T-cell (primary cell): ENCODE measurements at regions not wholly inside any gene's neighbourhood (a gene's known extent, or its start where the extent isn't known, plus 50 kb on each side); places are given as distances from the start of the nearest gene placed in this dataset.
"Not testable (repeated sequence)": the region's sequence is repeated elsewhere in the genome, so short reads cannot be mapped to it uniquely, and the experiment has no call there.

Source experiments
- ATAC-seq, 4 experiments: fragments of 200-7000 bp in 3 of 4; fragments of 150-1000 bp in 1 of 4; cut with Tn5 transposase; replicated peaks in 1 of 4; 1 replicate in 3 of 4; 2 replicates in 1 of 4; pipeline ENCODE4 v1.10.0; 2021; ENCODE audit warnings: moderate library complexity in 3 of 4, mild to moderate bottlenecking in 2 of 4, moderate number of reproducible peaks in 1 of 4
- CTCF ChIA-PET, 2 donors: fragments of 300-600 bp; sonication (Branson Sonifier 250); formaldehyde crosslinking; loops; one replicate each; lab custom pipeline; 2022; ENCODE audit warnings: antibody characterized with exemption in 2 of 2; lab: Charles Lee
- POLR2A ChIA-PET, 2 donors: fragments of 300-600 bp; sonication (Branson Sonifier 250); formaldehyde crosslinking; loops; one replicate each; lab custom pipeline; 2022; ENCODE audit warnings: antibody characterized with exemption in 2 of 2; lab: Charles Lee
- DNase-seq, 35 experiments: peaks; one replicate each; pipeline versions ENCODE4 v3.0.0 to v3.0.0-alpha.2; 2013 to 2023
- H3K27ac ChIP-seq: one replicate; pipeline ENCODE4 v1.5.1; 2013; ENCODE audit warnings: low read length
- H3K27me3 ChIP-seq, 2 experiments: replicated peaks in 1 of 2; 1 replicate in 1 of 2; 2 replicates in 1 of 2; pipeline versions ENCODE4 v1.6.1 to v1.7.0; 2013; ENCODE audit warnings: low read length in 1 of 2, mixed read lengths in 1 of 2; ENCODE audit not compliant: control insufficient read depth in 2 of 2, insufficient read depth in 2 of 2; ENCODE audit errors: extremely low read depth in 1 of 2
- H3K36me3 ChIP-seq, 2 donors: 1 replicate in 1 of 2; 2 replicates in 1 of 2; pipeline versions ENCODE4 v1.6.1 to v1.7.0; 2013; ENCODE audit warnings: low read length in 1 of 2; ENCODE audit not compliant: control insufficient read depth in 2 of 2, insufficient read depth in 1 of 2; ENCODE audit errors: extremely low read depth in 1 of 2
- H3K4me1 ChIP-seq, 2 experiments: 1 replicate in 1 of 2; 2 replicates in 1 of 2; pipeline versions ENCODE4 v1.6.1 to v1.7.0; 2013; ENCODE audit warnings: low read length in 2 of 2, mixed read lengths in 1 of 2; ENCODE audit not compliant: insufficient read depth in 2 of 2, control insufficient read depth in 1 of 2; ENCODE audit errors: extremely low read depth in 1 of 2
- H3K4me3 ChIP-seq, 2 donors: 1 replicate in 1 of 2; 2 replicates in 1 of 2; pipeline versions ENCODE4 v1.5.1 to v1.7.0; 2013; ENCODE audit warnings: mild to moderate bottlenecking in 2 of 2, low read length in 1 of 2, moderate library complexity in 1 of 2; ENCODE audit not compliant: control insufficient read depth in 1 of 2; ENCODE audit errors: extremely low read depth in 1 of 2
- H3K9me3 ChIP-seq: 2 replicates; pipeline ENCODE4 v1.7.0; 2013
- H3K27ac Mint-ChIP-seq, 2 donors: one replicate each; pipeline ENCODE4 v1.8.0; 2020 to 2021; ENCODE audit warnings: mild to moderate bottlenecking in 2 of 2, mixed read lengths in 2 of 2
- H3K27me3 Mint-ChIP-seq, 2 donors: one replicate each; pipeline ENCODE4 v1.8.0; 2021 to 2022; ENCODE audit warnings: mixed read lengths in 2 of 2
- H3K36me3 Mint-ChIP-seq: one replicate; pipeline ENCODE4 v1.8.0; 2021; ENCODE audit warnings: mixed read lengths
- H3K4me1 Mint-ChIP-seq, 3 donors: one replicate each; pipeline ENCODE4 v1.8.0; 2020 to 2022; ENCODE audit warnings: mixed read lengths in 3 of 3, mild to moderate bottlenecking in 1 of 3
- H3K4me3 Mint-ChIP-seq, 3 donors: one replicate each; pipeline ENCODE4 v1.8.0; 2020 to 2022; ENCODE audit warnings: mild to moderate bottlenecking in 3 of 3, mixed read lengths in 3 of 3, moderate library complexity in 3 of 3
- H3K9me3 Mint-ChIP-seq, 3 donors: one replicate each; pipeline ENCODE4 v1.8.0; 2020 to 2022; ENCODE audit warnings: mixed read lengths in 3 of 3
- WGBS: methylation state at CpG from one replicate; pipeline ENCODE4 v1.1.5; 2013; ENCODE audit warnings: missing lambda C conversion rate; ENCODE audit not compliant: insufficient coverage; 5-methylcytosine and 5-hydroxymethylcytosine counted together

DNA sequence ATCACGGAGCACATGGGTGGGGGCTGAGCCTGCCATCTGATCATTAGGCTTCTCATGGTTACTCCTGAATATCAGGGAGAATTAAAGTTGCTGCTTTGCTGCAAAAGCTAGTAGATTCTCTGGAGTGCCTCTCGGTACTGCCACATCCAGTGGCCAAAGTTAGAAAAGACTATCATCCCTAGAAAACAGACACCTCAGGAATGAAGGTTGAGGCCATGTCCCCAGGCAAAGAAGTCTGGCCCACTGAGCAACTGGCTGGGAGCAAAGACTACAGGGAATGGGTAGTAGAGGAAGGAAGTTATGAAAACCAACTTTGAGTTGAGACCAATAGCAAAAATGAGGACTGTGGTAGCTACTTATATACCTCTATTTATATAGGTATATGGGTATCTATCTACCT, 258.7 kb downstream of the EFCAB11 start:
- POLR2A ChIA-PET: interaction anchor here in 1 of 2 donors (0.6 kb wide), 1 partner anchor 222 kb away, joined by 4 read pairs; no protein-coding TSS in a partner anchor
- H3K36me3 ChIP-seq: no peaks in the 10 kb centered on the region
- no peak overlapping the region for H3K4me3 ChIP-seq
- H3K27ac Mint-ChIP-seq: no peak overlapping the region
- no peak overlapping the region for H3K4me3 Mint-ChIP-seq
- peaks cover 2 to 7% of the 10 kb centered on the region in 2 experiments for H3K4me1 ChIP-seq
- WGBS: 100% methylated on average over 1 of the region's 2 CpGs
- peaks cover 0 to 6% (median 0%) of the 10 kb centered on the region in 3 donors for H3K9me3 Mint-ChIP-seq
- CTCF ChIA-PET: no interaction called here
- no peaks in the 10 kb centered on the region for H3K9me3 ChIP-seq
- H3K4me1 Mint-ChIP-seq: peaks cover 15 to 31% (median 16%) of the 10 kb centered on the region in 3 donors
- DNase-seq: no peak
- no peaks in the 10 kb centered on the region for H3K36me3 Mint-ChIP-seq
- H3K27ac ChIP-seq: no peak overlapping the region
- H3K27me3 Mint-ChIP-seq: no peaks in the 10 kb centered on the region
- no peaks in the 10 kb centered on the region for H3K27me3 ChIP-seq
- no peak for ATAC-seq

DNA sequence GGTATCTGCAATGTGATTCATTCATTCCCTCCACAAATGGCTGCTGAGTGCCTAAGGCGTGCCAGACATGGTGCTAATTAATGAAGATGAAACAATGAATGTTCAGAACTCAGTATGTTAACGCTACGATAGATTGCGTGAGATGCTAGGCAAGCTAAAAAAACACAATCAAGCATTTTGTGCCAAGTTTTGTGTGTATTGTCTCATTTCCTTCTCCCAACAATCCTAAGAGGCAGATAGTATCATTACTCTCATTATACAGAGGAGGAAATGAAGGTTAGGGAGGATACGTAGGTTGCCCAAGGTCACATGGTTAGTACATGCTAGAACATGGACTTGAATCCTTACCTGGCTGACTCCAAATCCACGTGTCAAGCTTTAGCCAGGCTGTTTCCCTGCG, 264.4 kb downstream of the EFCAB11 start:
- WGBS: 100% methylated on average over 3 of the region's 7 CpGs
- Histone ChIP-seq H3K27me3 (no peaks in the 10 kb centered on the region), H3K4me3 (no peak overlapping the region), H3K4me1 (no peaks in the 10 kb centered on the region), H3K27ac (no peak overlapping the region), H3K36me3 (no peaks in the 10 kb centered on the region), H3K9me3 (no peaks in the 10 kb centered on the region)
- H3K36me3 Mint-ChIP-seq: peaks cover 3% of the 10 kb centered on the region
- POLR2A ChIA-PET: no interaction called here
- ATAC-seq: no peak
- no peaks in the 10 kb centered on the region for H3K27me3 Mint-ChIP-seq
- H3K27ac Mint-ChIP-seq: no peak overlapping the region
- CTCF ChIA-PET: no interaction called here
- no peak overlapping the region for H3K4me3 Mint-ChIP-seq
- peaks cover 0 to 10% (median 5%) of the 10 kb centered on the region in 3 donors for H3K4me1 Mint-ChIP-seq
- no peak for DNase-seq
- H3K9me3 Mint-ChIP-seq: peaks cover 3 to 7% (median 6%) of the 10 kb centered on the region in 3 donors

DNA sequence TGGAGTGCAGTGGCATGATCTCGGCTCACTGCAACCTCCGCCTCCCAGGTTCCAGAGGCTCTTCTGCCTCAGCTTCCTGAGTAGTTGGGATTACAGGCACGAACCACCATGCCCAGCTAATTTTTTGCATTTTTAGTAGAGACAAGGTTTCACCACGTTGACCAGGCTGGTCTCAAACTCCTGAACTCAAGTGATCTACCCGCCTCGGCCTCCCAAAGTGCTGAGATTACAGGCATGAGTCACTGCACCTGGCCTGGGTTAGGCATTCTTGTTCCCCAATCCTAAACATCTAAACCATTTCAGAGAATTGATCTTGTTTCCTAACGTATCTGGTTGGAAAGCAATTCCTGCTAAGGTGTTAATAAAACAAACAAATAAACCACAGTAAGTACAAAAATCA, 264.8 kb downstream of the EFCAB11 start:
- CTCF ChIA-PET, H3K27ac Mint-ChIP-seq, H3K27me3 Mint-ChIP-seq, H3K9me3 ChIP-seq, H3K27ac ChIP-seq, H3K4me3 ChIP-seq, H3K9me3 Mint-ChIP-seq, H3K36me3 Mint-ChIP-seq, DNase-seq, H3K4me3 Mint-ChIP-seq, H3K4me1 Mint-ChIP-seq, H3K36me3 ChIP-seq, H3K27me3 ChIP-seq, ATAC-seq, H3K4me1 ChIP-seq: not testable (repeated sequence)
- 82% methylated on average over 5 of the region's 7 CpGs for WGBS
- POLR2A ChIA-PET: interaction anchor here in 1 of 2 donors (0.7 kb wide), 1 partner anchor 9 kb away, joined by 8 read pairs; no protein-coding TSS in a partner anchor

DNA sequence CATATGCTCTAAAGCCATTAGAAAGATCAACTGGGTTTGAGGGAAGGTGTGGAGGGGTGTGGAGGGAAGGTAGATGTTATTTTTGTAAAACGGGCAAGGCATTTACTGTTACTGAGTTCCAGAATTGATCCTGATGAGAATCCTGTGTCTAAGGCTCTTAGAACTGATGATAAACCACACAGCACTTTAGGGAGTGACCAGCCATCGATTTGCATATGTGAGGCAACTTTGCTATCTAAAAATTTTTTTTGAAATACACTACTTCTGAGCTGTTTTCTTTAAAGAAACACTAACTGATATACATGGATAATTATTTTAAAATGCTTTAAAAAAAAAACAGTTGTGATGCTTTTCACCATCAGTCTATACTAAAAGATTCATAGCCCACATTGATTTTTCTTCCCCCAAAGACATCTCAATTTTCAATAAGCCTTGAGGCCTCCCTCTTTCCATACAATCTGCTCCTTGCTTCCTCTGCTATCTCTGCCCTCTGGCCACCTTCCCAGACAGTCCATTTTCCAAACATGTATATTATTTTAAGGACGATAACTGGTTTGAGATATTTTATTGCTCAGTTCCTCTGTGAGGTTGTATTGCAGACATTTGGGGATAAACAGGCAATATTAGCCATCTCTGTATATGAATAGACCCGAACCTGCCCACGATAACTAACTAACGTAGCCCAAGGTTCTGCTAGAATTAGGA, 265.9 kb downstream of the EFCAB11 start:
- no peak overlapping the region for H3K27ac Mint-ChIP-seq

DNA sequence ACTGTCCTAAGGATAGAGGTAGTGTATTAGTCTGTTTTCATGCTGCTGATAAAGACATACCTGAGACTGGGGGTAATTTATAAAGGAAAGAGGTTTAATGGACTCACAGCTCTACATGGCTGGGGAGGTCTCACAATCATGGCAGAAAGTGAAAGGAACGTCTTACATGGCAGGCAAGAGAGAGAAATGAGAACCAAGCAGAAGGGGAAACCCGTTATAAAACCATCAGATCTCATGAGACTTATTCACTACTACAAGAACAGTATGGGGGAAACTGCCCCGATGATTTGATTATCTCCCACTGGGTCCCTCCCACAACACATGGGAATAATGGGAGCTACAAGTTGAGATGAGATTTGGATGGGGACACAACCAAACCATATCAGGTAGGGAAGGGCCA, 267.4 kb downstream of the EFCAB11 start:
- H3K4me1 ChIP-seq: peaks cover 8 to 14% of the 10 kb centered on the region in 2 experiments
- not testable (repeated sequence) for ATAC-seq, H3K36me3 Mint-ChIP-seq

More for the DNA sequence above, 265.9 kb downstream of the EFCAB11 start:
- DNase-seq (no peak), ATAC-seq (no peak)
- peaks cover 3 to 7% (median 6%) of the 10 kb centered on the region in 3 donors for H3K9me3 Mint-ChIP-seq
- ChIA-PET CTCF (interaction anchor here in 1 of 2 donors (0.8 kb wide), 1 partner anchor 146 kb away, joined by 3 read pairs; no protein-coding TSS in a partner anchor), POLR2A (no interaction called here)
- peaks cover 2 to 10% (median 8%) of the 10 kb centered on the region in 3 donors for H3K4me1 Mint-ChIP-seq
- Histone ChIP-seq H3K36me3 (no peaks in the 10 kb centered on the region), H3K27ac (no peak overlapping the region), H3K4me3 (no peak overlapping the region), H3K9me3 (peaks cover 3% of the 10 kb centered on the region), H3K4me1 (no peaks in the 10 kb centered on the region), H3K27me3 (no peaks in the 10 kb centered on the region)
- H3K4me3 Mint-ChIP-seq: no peak overlapping the region
- 100% methylated on average over 1 of the region's 6 CpGs for WGBS
- no peaks in the 10 kb centered on the region for H3K27me3 Mint-ChIP-seq
- peaks cover 3% of the 10 kb centered on the region for H3K36me3 Mint-ChIP-seq

DNA sequence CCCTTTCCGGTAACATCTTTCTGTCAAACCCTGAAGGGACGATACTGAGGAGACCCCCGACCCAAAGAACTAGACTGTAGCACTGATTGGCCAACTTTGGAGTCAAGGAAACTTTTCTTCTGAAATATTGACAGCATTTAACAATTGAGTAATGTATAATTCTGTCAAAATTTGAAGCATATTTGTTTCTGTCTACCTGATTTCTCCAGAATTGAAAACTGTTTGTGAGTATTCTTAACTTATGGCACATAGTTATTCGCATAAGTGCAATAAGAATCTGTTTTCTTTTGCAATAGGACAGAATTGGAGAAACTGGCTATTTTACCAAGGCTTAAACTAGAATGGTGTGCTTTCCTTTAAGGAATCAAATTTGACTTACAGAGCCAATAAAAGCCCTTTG, 267.1 kb upstream of the FOXN3 start:
- Histone ChIP-seq H3K27ac (no peak overlapping the region), H3K36me3 (no peaks in the 10 kb centered on the region), H3K9me3 (peaks cover 3% of the 10 kb centered on the region), H3K27me3 (no peaks in the 10 kb centered on the region), H3K4me3 (no peak overlapping the region), H3K4me1 (peaks cover 27 to 28% of the 10 kb centered on the region in 2 experiments)
- ChIA-PET POLR2A (no interaction called here), CTCF (no interaction called here)
- H3K4me1 Mint-ChIP-seq: peaks cover 34 to 49% (median 41%) of the 10 kb centered on the region in 3 donors
- peaks cover 3 to 7% (median 6%) of the 10 kb centered on the region in 3 donors for H3K9me3 Mint-ChIP-seq
- peak overlapping the region in 1 of 3 donors; percentile 27 for H3K4me3 Mint-ChIP-seq
- peaks cover 3% of the 10 kb centered on the region for H3K36me3 Mint-ChIP-seq
- ATAC-seq: no peak
- 100% methylated on average over 3 of the region's 4 CpGs for WGBS
- DNase-seq: no peak
- peak overlapping the region; percentile 61 to 69 for H3K27ac Mint-ChIP-seq
- no peaks in the 10 kb centered on the region for H3K27me3 Mint-ChIP-seq

More for the DNA sequence above, 267.4 kb downstream of the EFCAB11 start:
- H3K4me1 Mint-ChIP-seq: peaks cover 11 to 20% (median 20%) of the 10 kb centered on the region in 3 donors
- H3K27me3 ChIP-seq, POLR2A ChIA-PET, H3K36me3 ChIP-seq, H3K9me3 ChIP-seq, DNase-seq, H3K27ac ChIP-seq, H3K27ac Mint-ChIP-seq, H3K27me3 Mint-ChIP-seq, H3K4me3 Mint-ChIP-seq, H3K4me3 ChIP-seq, CTCF ChIA-PET, H3K9me3 Mint-ChIP-seq: not testable (repeated sequence)
- WGBS: no CpG with 5 or more reads among the region's 3 CpGs
